GM18868 (cell line): ENCODE measurements at regions not wholly inside any gene's neighbourhood (a gene's known extent, or its start where the extent isn't known, plus 50 kb on each side); places are given as distances from the start of the nearest gene placed in this dataset.
"Not testable (repeated sequence)": the region's sequence is repeated elsewhere in the genome, so short reads cannot be mapped to it uniquely, and the experiment has no call there.

Experiments used
- ATAC-seq: cut with Tn5 transposase; IDR thresholded peaks from one replicate; pipeline ENCODE4 v1.9.1; 2021; ENCODE audit warnings: mild to moderate bottlenecking, moderate library complexity; ENCODE audit not compliant: unreplicated experiment

DNA sequence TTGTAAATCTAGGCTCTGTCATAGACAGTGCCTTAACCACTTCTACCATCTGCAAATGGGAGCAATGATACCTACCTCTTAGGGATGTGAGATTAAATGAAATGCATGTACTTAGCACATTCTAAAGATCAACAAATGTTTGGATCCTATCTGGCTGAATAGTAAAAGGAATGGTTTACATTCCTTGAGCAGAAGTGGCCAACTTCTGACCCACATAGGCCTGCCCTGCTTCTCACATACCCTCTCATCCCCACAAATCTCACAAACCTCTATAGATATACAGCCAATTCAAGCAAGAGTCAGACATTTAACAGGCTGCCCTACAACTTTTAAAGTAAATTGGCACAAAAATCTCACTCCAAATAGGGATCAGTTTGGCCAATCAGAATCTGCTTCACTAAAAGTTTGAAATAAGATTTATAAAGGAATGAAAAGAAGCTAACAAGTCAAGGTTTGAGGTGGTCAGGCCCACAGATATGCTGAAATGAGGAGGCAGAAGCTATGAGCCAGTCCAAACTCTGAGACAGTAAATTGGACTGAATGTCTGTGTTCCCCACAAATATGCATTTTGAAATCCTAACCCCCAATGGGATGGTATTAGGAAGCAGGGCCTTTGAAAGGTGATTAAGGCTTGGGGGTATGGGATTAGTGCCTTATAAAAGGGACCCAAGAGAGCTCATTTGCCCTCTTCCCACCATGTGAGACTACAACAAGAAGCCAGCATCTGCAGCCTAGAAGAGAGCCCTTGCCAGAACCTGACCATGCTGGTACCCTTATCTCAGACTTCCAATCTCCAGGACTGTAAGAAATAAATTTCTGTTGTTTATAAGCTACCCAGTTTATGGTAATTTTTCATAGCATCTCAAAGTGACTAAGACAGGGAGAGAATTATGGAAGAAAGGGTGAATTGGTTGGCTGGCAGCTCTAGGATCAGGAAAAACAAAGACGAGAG, 227.8 kb upstream of the RBMS1 start:
- ATAC-seq: no peak

DNA sequence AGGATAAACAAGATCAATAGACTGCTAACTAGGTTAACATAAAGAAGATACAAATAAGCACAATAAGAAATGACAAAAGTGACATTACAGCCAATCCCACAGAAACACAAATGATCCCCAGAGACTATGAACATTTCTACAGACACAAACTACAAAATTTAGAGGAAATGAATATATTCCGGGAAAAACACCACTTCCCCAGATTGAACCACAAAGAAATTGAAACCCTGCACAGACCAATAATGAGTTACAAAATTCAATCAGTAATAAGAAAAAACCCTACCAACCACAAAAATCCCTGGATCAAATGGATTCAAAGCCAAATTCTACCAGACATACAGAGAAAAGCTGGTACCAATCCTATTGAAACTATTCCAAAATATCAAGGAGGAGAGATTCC, 232.4 kb upstream of the RBMS1 start:
- no peak for ATAC-seq

DNA sequence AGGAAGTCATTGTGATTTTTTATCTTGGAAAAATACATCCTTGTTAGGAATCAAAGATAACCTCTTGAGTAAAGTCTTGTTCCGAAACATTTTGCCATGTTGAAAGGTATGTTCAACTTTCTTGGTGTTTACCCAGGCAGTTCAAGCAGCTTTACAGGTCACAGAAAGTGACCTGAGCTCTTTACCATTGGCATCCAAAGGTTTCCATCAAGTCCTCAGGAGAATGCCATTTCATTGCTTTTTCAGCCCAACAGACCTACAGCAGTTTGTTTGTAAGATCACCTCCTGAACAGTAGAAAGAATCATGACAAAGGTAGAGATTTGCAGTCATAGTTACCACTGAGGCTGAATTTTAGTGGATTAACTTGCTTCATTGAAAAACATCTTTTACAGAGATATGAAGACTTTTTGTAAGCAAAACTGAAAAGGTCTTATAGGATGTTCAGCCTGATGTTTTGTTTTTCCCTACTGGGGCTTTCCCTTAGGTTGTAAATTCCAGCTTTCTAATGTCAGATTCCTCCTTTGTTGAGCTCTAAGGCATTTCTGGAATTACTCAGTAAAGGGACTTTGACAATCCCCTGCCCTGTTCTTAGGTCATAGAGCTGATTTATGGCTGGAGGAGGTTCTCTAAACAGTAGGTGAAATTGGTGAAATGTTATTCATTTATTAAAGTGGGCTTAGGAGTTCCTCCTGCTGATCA, 236.8 kb upstream of the RBMS1 start:
- no peak for ATAC-seq

GRCh38 chr2:160731415-160731814, 237.8 kb upstream of the RBMS1 start:
- ATAC-seq: no peak

GRCh38 chr2:160731856-160732255, 238.2 kb upstream of the RBMS1 start:
- no peak for ATAC-seq

DNA sequence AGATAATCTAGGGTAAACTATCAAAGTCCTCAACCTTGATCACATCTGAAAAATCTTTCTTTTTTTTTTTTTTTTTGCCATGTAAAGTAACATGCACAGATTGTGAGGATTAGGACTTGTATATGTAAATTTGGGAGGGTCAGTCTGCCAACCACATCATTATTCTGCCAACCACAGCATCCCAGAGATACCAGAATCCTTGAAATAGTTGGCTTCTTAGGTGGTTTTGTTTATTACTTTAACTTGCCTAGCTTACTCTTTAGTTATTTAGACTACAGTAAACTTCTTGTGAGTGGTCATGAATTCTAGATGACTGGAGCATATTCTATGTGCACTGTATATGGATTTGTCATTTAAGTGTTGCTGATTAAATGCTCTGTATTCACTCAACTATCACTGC, 242.1 kb upstream of the RBMS1 start:
- ATAC-seq: no peak

GRCh38 chr2:160736148-160737028, 242.8 kb upstream of the RBMS1 start:
- ATAC-seq: no peak

DNA sequence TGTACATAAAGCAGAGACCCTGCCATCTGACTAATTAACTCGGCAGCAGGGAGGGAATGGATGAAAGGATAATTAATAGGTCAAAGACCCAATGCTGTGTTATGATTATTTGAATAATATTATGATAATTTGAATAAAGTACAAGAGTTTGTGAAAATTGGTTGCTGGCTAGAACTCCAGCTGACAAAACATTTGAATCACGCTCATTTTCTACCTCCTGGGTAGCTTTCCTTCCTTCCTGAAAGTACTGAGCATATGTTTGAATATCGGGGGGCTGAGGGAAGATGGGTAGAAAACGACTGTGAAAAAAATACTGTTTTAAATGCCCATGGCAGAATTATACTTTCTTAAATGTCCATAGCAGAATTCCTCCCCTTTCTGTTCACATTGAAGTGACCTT, 243.6 kb upstream of the RBMS1 start:
- no peak for ATAC-seq

DNA sequence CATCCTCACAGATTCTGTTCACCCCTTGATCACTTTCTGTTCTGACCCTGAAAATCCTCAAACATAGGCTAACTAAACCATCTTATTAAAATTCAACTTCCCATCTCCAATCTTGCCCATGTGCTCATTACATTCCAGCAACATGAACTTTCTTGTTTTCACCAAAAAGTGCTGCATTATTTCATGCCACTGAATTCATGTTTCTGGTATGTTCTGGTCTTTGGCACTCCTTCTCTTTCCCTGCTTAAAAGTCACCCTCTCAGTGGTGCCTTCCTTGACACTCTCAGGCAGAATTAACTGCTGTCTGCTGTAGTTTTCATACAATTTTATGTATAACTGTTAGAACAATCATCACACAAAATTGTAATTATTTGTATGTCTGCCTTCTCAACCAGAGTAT, 247.7 kb upstream of the RBMS1 start:
- ATAC-seq: no peak

DNA sequence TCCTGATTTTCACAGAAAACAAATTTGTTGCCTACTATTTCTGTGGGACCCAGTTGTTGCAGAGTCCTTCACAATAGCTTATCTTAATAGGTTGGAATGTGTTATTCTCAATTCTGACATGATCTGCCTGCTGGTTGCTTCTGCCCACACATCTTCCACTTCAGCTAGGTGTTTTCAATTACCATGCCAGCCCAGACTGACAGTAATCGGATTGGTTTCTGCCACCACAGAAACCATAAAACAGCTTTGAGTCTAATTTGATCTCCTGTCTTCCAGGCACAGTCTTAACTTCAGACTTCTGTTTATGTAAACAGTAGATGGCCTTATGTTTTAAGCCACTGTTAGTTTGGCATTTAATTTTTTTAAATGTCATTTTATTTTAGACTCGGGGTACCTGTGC, 248.2 kb upstream of the RBMS1 start:
- no peak for ATAC-seq

DNA sequence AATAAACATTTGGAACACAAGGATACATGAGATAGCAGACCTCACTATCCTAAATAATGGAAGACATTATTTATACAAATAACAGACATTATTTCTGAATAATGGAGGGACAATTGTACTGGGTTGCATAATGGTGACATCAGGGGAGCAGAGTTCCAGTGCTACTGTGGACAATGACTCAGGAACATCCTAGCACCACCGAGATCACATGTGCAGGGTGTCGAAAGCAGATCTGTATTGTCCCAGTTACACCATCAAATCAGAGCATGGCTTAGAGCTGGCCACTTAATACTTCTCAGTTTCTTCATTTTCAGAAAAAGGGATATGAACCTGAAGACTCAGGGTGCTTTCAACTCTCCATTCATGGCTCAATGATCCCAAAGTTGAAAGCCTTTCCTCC, 249.1 kb upstream of the RBMS1 start:
- ATAC-seq: no peak

DNA sequence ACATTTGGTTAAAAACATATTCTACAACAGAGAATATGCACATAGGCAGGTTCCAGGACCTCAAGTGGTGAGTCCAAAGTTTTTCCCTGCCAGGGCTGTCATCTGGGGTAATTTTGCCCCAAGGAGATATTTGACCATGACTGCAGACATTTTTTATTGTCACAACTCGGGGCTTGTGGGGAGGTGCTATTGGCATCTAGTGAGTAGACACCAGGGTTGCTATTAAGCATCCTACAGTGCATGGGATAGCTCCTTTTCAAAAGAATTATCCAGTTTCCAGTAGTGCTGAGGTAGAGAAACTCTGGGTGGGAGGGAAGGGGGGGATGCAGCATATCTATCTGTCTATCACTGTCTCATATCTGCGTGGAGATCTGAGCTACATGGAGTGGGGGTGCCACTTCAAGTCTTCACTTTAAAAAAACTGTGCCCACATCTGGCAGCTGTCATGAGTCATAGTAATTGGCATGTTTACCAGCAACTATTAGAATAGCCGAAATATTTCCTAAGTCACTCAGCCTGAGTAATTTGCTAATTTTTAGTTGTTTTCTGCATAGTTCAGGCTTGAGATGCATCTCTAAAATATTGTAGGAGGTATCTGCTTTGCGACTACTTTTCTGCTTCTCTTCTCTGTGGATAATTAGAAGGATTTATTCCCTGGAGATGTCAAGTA, 254.0 kb upstream of the RBMS1 start:
- no peak for ATAC-seq

GRCh38 chr2:160751021-160751420, 257.4 kb upstream of the RBMS1 start:
- ATAC-seq: no peak

GRCh38 chr2:160752475-160753330, 259.1 kb upstream of the RBMS1 start:
- ATAC-seq: no peak

GRCh38 chr2:160753331-160753654, 259.7 kb upstream of the RBMS1 start:
- ATAC-seq: no peak

DNA sequence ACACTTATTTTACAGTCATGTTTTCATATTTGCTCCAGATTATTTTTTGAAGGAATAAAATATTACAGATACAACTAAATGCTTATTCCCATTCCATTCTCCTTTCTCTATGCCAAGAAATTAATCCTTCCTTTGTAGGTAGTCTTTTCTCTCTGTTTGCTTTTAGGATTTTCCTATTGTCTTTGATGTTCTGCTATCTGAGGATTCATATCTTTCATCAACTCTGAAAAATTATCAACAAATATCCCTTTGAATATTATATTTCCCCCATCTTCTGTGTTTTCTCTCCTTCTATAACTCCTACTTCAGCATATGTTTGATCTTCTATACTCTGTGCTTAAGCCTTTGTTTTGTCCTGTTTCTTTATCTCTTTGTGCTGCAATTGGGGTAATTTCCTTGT, 260.4 kb upstream of the RBMS1 start:
- ATAC-seq: no peak

DNA sequence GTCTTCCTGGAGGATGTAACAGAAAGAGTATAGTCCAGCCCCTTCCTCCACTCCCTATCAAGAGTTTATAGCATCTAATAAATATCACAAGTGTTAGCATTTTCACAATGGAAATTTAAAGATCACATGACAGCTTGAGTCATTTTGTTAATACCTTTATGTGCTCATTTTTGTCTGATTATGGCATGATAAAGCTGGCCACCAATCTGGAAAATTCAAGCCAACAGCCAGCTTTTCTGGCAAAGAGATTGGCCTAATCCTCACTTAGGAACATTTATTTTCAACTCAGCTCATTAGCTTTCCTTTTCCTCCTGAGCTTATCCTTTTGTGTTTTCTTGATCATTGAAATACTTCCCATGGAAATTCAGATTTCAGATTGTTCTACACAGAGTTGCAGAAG, 262.9 kb upstream of the RBMS1 start:
- ATAC-seq: no peak

DNA sequence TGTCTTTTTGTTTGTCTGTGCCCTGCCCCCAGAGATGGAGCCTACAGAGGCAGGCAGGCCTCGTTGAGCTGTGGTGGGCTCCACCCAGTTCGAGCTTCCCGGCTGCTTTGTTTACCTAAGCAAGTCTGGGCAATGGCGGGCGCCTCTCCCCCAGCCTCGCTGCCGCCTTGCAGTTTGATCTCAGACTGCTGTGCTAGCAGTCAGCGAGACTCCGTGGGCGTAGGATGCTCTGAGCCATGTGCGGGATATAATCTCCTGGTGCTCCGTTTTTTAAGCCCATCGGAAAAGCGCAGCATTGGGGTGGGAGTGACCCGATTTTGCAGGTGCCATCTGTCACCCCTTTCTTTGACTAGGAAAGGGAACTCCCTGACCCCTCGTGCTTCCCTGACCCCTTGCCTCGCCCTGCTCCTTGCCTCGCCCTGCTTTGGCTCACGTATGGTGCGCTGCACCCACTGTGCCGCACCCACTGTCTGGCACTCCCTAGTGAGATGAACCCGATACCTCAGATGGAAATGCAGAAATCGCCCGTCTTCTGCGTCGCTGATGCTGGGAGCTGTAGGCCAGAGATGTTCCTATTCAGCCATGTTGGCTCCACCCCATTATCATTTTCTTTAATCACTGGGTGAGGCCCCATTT, 269.0 kb upstream of the RBMS1 start:
- ATAC-seq: not testable (repeated sequence)

GRCh38 chr2:160783474-160783873, 289.9 kb upstream of the RBMS1 start:
- ATAC-seq: no peak
